ENCODE measurements at regions not wholly inside any gene's neighbourhood (a gene's known extent, or its start where the extent isn't known, plus 50 kb on each side); places are given as distances from the start of the nearest gene placed in this dataset.
A peak's percentile ranks its signal among the peaks of the same experiment; 100 is the strongest.

DNA sequence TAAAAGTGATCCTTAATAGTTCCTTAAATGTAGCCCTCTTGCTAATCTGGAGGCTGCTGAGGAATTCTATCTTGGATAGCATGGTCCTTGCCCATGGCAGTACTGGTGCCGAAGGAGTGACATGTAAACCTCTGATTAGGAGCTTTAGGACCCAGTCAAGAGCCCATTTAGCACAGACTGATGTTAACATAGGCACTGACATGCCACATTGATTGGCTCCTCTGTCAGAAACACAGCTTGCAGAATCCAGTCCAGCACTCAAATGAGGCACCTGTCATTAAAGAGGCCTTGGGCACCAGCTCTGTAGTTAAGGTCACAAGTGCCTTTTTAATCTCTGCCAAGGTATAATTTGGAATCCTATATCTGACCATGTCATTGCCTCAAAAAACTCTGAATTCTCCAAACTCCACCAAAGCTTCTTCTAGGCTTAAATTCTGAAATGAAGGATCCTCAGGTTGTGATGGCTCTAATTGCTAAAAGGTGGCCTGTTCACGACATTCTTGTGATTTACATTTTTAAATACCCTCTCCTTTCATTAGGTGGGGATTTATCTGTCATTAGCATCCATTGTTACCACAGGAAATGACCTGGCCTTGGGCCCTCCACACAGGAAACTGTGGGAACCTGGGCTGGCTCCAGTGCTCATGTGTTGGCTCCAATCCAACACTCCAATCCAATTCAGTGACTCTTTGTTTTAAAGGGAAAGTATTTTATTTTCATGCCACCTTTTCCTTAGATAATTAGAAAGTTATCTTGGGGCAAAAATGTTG lies 57.3 kb upstream of the RNF7 start (continued):
- TF ChIP-seq, protein P1, sequence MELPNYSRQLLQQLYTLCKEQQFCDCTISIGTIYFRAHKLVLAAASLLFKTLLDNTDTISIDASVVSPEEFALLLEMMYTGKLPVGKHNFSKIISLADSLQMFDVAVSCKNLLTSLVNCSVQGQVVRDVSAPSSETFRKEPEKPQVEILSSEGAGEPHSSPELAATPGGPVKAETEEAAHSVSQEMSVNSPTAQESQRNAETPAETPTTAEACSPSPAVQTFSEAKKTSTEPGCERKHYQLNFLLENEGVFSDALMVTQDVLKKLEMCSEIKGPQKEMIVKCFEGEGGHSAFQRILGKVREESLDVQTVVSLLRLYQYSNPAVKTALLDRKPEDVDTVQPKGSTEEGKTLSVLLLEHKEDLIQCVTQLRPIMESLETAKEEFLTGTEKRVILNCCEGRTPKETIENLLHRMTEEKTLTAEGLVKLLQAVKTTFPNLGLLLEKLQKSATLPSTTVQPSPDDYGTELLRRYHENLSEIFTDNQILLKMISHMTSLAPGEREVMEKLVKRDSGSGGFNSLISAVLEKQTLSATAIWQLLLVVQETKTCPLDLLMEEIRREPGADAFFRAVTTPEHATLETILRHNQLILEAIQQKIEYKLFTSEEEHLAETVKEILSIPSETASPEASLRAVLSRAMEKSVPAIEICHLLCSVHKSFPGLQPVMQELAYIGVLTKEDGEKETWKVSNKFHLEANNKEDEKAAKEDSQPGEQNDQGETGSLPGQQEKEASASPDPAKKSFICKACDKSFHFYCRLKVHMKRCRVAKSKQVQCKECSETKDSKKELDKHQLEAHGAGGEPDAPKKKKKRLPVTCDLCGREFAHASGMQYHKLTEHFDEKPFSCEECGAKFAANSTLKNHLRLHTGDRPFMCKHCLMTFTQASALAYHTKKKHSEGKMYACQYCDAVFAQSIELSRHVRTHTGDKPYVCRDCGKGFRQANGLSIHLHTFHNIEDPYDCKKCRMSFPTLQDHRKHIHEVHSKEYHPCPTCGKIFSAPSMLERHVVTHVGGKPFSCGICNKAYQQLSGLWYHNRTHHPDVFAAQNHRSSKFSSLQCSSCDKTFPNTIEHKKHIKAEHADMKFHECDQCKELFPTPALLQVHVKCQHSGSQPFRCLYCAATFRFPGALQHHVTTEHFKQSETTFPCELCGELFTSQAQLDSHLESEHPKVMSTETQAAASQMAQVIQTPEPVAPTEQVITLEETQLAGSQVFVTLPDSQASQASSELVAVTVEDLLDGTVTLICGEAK (IDR thresholded peaks at IDR 0.05), result 0 out of 2 replicates have a peak, but pooled peaks have one; percentile 24
- TF ChIP-seq, protein P1 (CRISPR knock-in tag; IDR thresholded peaks at IDR 0.05), result no peak
- TF ChIP-seq MBD2 (IDR thresholded peaks at IDR 0.05; ENCODE audit: borderline replicate concordance, low read depth), result no peak
